ENCODE measurements at regions not wholly inside any gene's neighbourhood (a gene's known extent, or its start where the extent isn't known, plus 50 kb on each side); places are given as distances from the start of the nearest gene placed in this dataset.

GRCh38 chr2:120525056-120526046 lies 179.4 kb downstream of the INHBB start:
- TF ChIP-seq EZH2 (IDR thresholded peaks at IDR 0.05; ENCODE audit: borderline replicate concordance, low read depth, low read length, severe bottlenecking): no peak
- TF ChIP-seq CTCF (IDR thresholded peaks at IDR 0.05; ENCODE audit: borderline replicate concordance, extremely low read depth, low read length, poor library complexity, severe bottlenecking): no peak
- H2AFZ ChIP-seq (ENCODE audit: low read depth, low read length): no peak overlapping the region
- H3K27ac ChIP-seq (ENCODE audit: low read length): no peak overlapping the region
- H3K4me2 ChIP-seq (ENCODE audit: insufficient read depth, low read length): no peak overlapping the region
- no peaks in the 10 kb centered on the region for H4K20me1 ChIP-seq (ENCODE audit: insufficient read depth, low read length)
- no peak overlapping the region for H3K4me3 ChIP-seq (ENCODE audit: low read depth in 1 of 2, low read length in 2 of 2)
- H3K27me3 ChIP-seq (ENCODE audit: insufficient read depth, low read length, poor library complexity): peaks cover 8% of the 10 kb centered on the region
- no peak overlapping the region for H3K9ac ChIP-seq (ENCODE audit: low read depth, low read length)
- no peak for ATAC-seq (ENCODE audit: insufficient read depth, low read depth)
- no peaks in the 10 kb centered on the region for H3K36me3 ChIP-seq (ENCODE audit: insufficient read depth, low read length)
- no peak for DNase-seq
- no peaks in the 10 kb centered on the region for H3K9me3 ChIP-seq (ENCODE audit: insufficient read depth, low read length, severe bottlenecking)
- no peaks in the 10 kb centered on the region for H3K79me2 ChIP-seq (ENCODE audit: insufficient read depth, low read length)
- no peaks in the 10 kb centered on the region for H3K4me1 ChIP-seq (ENCODE audit: insufficient read depth, low read length)

DNA sequence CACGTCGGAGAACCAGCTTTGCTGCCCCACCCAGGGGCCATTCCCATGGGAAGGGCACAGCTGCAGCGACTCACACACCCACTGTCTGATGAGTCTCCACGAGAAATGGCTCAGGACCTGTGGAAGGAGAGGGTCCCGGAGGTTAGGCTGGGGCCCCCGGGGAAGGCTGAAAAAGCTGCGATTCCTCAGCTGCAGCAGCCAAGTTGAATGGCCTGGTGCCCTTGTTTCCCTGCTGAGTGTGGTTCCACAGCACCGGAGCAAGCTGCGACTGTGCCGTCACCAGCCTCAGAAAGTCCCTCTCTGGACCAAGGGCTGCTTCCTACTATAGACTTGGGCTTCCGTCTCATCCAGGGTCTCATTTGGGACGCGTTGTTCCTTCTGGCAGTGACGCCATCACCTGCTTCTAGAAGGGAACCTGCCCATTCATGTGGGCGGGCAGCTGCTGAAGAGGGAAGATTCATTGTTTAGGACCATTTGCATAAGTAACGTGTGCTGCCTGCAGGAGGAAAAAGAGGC lies 180.2 kb downstream of the INHBB start:
- Histone ChIP-seq H3K9me3 (ENCODE audit: insufficient read depth, low read length, severe bottlenecking) (no peaks in the 10 kb centered on the region), H2AFZ (ENCODE audit: low read depth, low read length) (no peak overlapping the region), H3K27ac (ENCODE audit: low read length) (no peak overlapping the region), H3K79me2 (ENCODE audit: insufficient read depth, low read length) (no peaks in the 10 kb centered on the region), H3K4me3 (ENCODE audit: low read depth in 1 of 2, low read length in 2 of 2) (no peak overlapping the region), H3K4me2 (ENCODE audit: insufficient read depth, low read length) (no peak overlapping the region), H3K9ac (ENCODE audit: low read depth, low read length) (no peak overlapping the region), H3K27me3 (ENCODE audit: insufficient read depth, low read length, poor library complexity) (peaks cover 7% of the 10 kb centered on the region), H3K4me1 (ENCODE audit: insufficient read depth, low read length) (no peaks in the 10 kb centered on the region), H4K20me1 (ENCODE audit: insufficient read depth, low read length) (no peaks in the 10 kb centered on the region), H3K36me3 (ENCODE audit: insufficient read depth, low read length) (no peaks in the 10 kb centered on the region)
- DNase-seq: no peak
- no peak for ATAC-seq (ENCODE audit: insufficient read depth, low read depth)
- TF ChIP-seq EZH2 (IDR thresholded peaks at IDR 0.05; ENCODE audit: borderline replicate concordance, low read depth, low read length, severe bottlenecking) (no peak), CTCF (IDR thresholded peaks at IDR 0.05; ENCODE audit: borderline replicate concordance, extremely low read depth, low read length, poor library complexity, severe bottlenecking) (no peak)

DNA sequence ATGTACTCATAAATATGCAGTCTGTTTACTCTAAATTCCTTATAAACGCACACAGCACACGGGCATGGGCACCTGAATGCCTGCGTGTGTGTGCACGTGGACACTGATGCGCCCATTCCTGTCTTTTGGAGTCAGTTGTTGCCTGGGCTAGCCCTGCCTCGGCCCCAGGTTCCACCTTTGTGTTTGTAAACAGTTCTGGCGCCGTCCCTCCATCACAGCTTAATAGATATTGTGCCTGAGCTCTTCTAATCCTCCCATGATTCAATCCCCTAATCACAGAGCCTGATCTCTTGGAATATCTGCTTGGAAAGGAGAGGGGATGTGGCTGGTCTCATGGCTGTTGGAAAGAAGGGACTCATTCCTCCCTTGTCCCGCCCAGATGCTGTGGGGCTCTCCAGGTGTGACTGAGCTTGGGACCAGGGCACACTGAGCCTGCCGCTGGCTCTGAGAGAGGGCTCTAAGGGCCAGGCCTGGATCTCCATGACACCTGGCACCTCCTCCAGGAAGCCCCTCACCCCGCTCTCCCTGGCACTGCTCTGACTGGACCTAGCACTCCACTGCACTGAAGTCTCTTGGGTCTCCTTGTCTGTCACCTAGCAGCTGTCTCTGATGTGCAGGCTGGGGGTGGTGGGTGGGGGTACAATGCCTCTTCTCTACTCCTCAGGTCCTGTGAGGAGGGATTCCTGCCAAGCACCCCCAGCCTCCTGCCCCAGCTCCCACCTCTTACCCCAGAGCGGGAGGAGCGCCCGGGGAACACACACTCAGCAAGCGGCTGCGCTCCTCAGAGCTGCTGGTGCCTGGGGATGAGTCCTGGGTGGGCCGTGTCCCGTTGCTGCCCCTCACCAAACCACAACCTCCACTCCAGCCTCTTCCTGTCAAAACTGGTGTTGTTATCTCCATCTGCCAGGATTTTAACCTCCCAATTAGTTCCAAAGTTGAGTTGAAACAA lies 181.3 kb downstream of the INHBB start:
- Histone ChIP-seq H3K4me1 (ENCODE audit: insufficient read depth, low read length) (no peaks in the 10 kb centered on the region), H3K79me2 (ENCODE audit: insufficient read depth, low read length) (no peaks in the 10 kb centered on the region), H3K9ac (ENCODE audit: low read depth, low read length) (no peak overlapping the region), H3K27me3 (ENCODE audit: insufficient read depth, low read length, poor library complexity) (no peaks in the 10 kb centered on the region), H3K27ac (ENCODE audit: low read length) (no peak overlapping the region), H4K20me1 (ENCODE audit: insufficient read depth, low read length) (no peaks in the 10 kb centered on the region), H3K9me3 (ENCODE audit: insufficient read depth, low read length, severe bottlenecking) (no peaks in the 10 kb centered on the region), H3K36me3 (ENCODE audit: insufficient read depth, low read length) (no peaks in the 10 kb centered on the region), H2AFZ (ENCODE audit: low read depth, low read length) (no peak overlapping the region), H3K4me2 (ENCODE audit: insufficient read depth, low read length) (no peak overlapping the region), H3K4me3 (ENCODE audit: low read depth in 1 of 2, low read length in 2 of 2) (no peak overlapping the region)
- TF ChIP-seq CTCF (IDR thresholded peaks at IDR 0.05; ENCODE audit: borderline replicate concordance, extremely low read depth, low read length, poor library complexity, severe bottlenecking) (no peak), EZH2 (IDR thresholded peaks at IDR 0.05; ENCODE audit: borderline replicate concordance, low read depth, low read length, severe bottlenecking) (no peak)
- no peak for ATAC-seq (ENCODE audit: insufficient read depth, low read depth)
- DNase-seq: no peak
